CD4-positive, alpha-beta T cell treated with Interferon alpha-2 for 1 hour (primary cell): ENCODE measurements at regions not wholly inside any gene's neighbourhood (a gene's known extent, or its start where the extent isn't known, plus 50 kb on each side); places are given as distances from the start of the nearest gene placed in this dataset.

Source experiments
- DNase-seq, 2 donors: peaks; one replicate each; pipeline ENCODE4 v3.0.0-alpha.2; 2020 to 2022

DNA sequence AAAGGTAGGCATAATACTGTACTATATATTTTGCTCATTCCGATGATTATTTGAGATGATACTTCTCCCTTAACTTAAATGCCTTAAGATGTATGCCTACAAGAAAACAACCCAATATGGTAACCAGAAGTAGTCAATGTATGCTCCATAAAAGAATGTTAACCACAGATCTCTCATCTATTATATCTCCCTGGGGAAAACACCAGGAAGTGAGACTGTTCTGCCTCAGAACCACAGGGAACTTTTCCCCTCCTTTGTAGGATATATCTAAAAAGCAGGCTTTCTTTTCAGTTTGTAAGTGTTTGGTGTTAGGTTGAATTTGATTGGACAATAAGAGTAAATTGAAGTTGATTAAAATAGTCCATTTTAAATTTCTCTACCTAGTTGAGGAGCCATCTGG is 1160.5 kb upstream of the NXPH2 start:
- no peak for DNase-seq

DNA sequence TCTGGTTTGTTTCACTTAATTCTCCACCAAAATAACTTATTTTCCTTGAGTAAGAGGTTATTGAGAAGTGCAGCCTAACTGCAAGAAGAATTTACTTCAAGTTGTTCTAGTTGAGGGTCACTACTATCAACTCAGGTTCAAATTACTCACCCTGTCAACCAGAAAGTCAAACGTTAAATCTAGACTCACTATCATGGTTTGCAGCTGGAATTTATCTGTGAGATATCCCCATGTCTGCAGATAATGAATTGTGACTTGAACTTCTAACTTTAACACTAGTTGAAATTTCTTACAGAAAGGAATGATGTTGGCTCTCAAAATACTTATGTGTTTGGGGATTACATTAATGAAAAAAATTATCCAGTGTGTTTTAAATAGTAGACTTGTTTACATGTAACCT is 1145.7 kb upstream of the NXPH2 start:
- no peak for DNase-seq

DNA sequence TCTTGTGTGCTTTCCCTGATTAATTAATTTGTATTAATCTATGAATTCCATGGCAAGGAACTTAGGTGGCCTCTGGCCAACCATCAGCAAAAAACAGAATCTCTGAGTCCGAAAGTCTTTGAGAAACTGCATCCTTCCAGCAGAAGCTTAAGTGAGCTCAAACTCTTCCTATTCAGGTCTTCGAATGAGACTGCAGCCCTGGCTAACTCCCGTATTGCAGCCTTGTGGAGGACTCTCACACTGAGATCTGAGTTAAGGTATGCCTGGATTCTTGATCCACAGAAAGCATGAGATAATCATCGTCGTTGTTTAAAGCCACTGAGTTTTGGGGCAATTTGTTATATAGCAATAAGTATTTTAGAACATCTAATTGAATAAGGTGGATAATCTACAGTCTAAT is 1143.9 kb upstream of the NXPH2 start:
- DNase-seq = no peak

DNA sequence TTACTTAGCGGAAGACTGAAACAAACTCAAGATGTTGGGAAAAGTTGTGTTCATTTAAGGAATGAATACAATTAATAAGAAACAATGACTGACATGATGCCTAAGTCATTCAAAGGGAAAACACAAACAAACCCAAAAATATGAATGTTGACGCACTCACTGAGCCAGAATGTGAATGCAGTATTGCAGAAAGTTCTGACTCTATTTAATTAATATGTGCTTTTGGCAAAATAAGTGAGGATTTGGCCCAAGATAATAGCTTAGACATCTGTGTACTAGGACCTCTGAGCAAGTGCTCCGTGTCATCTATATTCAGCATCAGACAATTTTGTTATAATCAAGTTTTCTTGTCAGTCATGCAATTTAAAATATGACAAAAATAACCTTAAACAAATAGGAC is 1138.8 kb upstream of the NXPH2 start:
- no peak for DNase-seq

DNA sequence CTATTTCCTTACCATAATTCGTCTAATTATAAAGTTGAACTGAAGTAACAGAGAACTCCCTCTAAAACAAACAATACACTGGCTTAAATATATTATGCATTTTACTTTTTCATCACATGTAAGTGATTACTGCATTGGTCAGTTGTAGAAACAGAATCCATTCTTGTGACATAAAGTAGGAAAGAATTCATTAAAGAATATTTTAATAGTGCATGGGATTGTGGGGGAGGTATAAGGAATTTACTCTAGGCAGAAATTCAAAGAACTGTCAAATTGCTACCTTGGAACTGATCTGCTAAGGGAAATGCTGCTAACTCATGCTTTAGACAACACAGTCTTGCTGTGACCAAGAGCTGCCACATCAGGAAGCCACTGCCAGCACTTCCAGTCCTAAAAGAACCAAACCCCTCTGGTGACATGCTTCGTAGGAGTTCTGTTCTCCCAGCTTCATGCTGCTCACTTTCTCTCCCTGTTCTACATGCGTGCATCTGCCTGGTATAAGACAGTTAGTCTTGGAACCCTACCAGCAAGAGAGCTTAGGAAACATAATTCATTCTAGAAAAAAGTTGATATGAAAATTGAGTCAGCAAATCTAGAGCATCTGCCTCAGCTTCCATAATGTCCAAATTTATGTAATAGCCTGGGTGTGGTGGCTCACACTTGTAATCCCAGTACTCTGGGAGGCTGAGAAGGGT is 1137.6 kb upstream of the NXPH2 start:
- DNase-seq = no peak

DNA sequence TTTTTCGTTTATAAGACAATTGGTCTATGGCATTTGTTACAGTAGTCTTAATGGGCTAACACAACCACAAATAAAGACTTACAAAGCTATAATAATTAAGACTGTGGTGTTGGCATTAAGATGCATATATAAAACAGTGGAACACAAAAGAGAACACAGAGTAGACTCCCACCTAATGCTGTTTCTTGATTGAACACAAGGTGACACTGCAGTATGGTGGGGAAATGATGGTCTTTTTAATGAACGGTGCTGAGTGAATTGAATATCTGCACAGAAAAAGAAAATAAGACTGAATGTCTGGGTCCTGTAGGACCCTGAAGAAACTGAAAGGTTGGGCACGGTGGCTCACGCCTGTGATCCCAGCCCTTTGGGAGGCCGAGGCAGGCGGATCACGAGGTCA is 1136.6 kb upstream of the NXPH2 start:
- no peak for DNase-seq

DNA sequence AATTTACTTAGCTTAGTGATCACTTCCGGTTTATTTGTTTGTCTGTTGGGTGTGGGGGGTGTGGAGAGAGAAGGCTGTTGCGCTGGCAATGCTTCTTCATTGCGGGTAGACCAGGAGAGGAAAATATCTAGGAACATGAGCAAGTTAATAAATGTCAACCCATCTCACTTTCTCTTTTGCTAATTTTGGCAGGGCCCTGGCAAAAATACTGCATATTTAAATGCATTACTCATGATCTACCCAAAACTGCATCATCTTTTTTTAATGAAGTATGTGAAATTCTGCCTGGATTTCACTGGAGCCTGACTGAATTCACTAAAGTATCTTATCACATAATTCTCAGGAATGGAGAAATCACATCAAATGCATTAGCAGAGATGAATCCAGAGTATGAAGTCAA is 1131.0 kb upstream of the NXPH2 start:
- DNase-seq = no peak

DNA sequence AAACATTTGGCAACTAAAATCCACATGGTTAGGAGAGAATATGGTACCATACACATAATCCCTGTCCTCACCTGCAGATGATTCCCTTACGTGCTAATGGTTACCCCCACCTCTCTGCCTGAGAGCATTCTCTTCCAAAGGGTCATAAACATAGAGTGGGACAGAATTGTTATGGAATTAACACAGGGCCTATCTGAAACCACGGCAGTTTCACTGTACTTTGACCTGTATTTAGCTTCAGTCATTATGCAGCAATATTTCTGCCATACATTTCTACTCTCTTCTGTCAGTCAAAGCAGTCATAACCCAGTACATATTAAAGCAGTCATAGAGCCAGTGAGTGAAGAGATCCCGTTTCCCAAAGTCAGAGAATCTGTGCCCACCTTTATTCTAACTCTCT is 1128.9 kb upstream of the NXPH2 start:
- no peak for DNase-seq

DNA sequence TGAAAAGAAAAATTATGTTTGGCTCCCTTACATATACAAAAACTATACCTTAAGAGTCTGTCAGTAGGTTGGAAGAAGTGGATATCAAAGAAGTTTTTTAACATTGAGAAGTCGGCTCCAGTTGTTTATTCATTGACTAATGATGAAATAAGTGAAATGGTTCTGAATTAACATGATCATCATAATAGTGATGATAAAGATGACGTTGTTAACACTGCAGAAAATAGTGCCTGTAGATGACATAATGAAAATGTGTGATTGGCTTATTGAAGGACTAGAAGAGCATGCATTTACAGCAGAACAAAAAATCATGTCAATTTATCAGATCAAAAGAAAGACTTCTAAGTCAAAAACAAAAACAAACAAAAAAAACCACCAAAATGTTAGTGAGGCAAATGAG is 1125.4 kb upstream of the NXPH2 start:
- no peak for DNase-seq

DNA sequence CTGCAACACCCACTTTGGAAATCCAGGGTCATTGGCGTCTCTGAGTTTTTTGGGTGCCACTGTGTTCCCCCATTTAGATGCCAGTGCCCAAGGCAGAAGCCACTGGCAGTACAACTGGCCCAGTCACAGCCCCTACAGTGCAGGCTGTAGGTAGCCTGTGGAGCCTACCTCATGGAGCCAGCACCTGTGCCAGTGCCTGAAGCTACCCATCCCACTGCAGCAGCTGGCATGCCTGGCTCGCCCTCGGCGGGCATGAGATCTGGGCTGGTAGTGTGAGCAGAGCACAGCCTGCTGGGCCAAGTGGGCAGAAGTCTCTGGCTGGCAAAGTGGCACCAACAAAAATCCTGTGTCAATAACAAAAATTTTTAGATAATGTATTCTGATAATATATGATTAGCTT is 1111.4 kb upstream of the NXPH2 start:
- DNase-seq = no peak

DNA sequence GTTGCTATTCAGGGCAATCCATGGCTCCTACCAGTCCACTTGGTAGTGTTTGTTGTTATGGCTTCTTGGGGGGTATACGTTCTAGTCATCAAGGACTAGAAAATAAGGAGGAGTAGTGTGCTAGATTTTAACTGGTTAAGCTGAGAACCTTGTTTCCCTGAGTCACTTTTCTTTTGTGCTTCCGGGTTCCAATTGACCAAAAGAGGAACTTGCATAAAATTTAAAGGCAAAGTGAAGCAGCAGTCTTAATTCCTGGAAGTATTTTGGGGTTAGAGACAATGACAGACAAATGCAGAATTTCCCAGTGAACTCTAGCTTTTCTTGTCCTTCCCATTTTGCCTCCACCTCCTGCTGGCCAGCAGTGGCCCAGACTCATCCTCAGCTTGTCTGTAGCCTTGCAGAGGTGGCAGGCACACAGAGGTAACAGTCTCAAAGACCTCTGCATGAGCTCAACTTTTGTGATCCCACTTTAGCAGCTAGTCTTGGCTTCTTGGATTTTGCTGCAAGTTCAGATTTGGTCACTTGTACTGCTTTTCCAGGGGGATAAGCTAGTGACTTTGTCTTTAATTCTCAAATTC is 1105.8 kb upstream of the NXPH2 start:
- no peak for DNase-seq

DNA sequence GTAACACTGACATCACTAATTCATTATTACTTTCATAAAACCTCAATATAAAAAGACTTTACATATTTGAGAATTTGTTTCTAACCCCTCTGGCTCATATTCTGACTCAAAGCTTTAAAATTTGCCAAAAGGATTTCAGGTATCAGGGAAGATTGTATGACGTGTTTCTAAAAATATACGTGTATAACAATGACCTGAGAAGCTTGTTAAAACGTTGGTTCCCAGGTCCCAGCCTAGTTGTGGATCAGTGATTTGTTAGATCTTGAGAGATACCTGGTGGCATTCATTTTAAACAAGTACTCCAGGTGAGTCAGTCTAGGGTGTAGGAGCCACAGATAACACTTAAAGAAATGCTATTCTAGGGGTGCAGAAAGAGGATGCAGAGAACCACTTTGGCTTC is 1096.8 kb upstream of the NXPH2 start:
- DNase-seq = no peak

DNA sequence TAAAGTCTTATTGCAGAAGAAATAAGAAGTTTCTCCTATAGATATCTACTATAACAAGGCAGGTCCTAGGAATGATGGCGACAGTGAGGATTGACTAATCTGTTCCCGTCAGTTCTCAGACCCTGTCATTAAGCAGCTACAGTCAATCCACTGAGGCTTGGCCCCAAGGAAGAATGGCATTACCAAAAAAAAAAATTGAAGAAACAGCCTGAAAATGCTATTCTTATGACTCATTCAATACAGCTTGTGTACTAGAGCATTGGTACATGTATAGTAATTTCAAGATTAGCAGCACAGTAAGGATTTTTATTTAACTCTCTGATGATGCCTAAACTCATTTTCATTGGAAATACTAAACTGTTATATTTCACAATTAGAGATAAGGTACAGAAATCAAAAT is 1096.1 kb upstream of the NXPH2 start:
- no peak for DNase-seq

DNA sequence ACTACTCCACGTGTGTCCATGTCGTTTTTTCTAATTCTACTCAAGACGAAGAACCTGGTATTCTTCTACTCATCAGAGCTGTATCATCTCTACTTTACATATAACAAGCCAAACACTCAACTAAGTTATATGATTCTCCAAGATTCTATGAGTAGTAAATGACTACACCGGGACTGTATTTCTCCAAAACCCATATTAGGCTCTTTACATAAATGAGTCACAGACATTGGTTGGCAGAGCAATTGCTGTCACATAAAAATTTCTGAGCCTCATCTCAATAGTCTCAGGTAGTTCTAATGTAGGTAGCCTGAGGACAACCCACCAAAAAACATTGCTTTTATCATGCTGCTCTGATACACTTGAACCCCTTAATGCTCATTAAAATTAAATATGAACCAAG is 1092.3 kb upstream of the NXPH2 start:
- no peak for DNase-seq

DNA sequence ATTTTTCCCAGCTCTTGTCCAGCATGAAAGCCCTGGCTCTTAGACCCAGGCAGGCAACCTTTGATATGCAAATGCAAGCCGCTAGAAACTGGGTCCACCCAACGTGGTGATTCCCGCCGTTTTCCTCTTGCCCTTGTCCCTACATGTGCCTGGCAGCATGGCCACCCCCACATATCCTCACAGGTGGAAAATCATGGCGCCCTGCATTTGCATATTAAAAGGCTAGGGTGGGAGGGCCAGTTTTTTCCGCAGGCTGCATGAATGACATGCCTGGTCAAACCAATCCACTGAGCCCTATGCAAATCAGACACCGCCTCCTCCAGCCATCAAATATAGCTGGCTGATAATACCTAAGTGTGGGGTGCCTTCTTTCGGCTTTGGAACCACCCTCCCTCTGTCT is 1091.8 kb upstream of the NXPH2 start:
- DNase-seq = no peak

DNA sequence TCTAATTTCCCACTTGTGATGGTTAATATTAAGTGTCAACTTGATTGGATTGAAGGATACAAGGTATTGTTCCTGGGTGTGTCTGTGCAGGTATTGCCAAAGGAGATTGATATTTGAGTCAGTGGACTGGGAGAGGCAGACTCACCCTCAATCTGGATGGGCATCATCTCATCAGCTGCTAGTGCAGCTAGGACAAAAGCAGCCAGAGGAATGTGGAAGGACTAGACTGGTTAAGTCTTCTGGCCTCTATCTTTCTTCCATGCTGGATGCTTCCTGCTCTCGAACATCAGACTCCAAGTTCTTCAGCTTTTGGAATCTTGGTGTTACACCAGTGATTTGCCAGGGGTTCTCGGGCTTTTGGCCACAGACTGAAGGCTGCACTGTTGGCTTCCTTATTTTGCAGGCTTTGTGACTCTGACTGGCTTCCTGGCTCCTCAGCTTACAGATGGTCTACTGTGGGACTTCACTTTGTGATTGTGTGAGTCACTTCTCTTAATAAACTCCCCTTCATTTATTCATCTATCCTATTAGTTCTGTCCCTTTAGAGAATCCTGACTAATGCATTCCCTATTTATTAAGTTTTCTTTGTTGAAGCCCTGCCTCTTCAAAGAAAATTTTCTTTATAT is 1087.5 kb upstream of the NXPH2 start:
- no peak for DNase-seq

DNA sequence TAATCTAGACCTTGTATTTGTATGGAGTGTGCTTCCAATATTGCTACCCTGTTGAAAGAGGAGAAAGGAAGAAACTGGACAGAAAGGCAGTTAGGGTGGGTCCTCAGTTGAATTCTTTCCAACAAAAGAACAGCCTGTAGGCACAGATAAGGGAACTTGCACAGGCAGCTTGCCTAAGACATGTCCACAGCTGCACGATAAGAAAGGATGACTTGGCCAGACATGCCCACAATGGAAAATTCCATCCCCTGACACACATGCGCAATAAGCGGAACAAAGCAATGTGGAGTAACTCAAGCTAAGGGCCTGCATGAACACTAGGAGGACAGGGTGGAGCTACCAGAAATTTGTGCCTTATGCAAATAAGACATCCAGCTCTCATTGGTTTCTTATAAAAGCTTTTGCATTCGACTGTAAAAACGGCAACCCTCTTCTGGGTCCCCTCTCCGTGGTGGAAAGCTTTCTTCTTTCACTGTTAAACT is 1084.7 kb upstream of the NXPH2 start:
- no peak for DNase-seq

DNA sequence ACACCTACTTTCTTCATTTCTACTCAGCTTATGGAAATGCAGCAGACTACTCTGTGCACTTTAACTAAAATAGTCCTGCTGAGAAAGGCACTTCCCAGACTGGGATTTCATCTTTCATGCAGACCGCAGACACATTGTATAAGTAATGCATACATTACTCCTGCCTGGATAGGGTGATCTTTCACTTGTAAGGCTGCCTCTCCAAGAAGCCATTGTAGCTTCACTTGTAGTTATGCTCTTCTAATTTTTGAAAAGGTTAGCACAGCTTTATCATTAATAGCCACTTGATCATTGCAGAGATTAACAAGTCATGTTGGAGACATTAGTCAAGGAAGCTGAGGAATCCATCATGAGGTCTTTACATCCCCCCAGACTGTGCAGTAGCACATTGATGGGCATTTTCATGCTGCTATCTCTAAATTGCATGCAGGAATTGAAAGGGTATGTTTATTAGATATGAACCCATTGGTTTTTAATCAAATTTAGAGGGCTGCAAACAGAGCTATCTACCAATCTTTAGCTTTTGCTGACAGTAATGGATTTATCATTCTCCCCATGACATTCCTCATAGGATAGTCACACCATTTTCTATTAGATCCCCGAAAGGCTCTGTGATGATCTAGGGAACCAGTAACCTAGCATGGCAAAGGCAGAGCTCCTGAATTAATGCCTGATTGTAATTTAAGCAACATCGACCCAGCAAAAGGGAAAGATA is 1074.7 kb upstream of the NXPH2 start:
- DNase-seq = no peak

DNA sequence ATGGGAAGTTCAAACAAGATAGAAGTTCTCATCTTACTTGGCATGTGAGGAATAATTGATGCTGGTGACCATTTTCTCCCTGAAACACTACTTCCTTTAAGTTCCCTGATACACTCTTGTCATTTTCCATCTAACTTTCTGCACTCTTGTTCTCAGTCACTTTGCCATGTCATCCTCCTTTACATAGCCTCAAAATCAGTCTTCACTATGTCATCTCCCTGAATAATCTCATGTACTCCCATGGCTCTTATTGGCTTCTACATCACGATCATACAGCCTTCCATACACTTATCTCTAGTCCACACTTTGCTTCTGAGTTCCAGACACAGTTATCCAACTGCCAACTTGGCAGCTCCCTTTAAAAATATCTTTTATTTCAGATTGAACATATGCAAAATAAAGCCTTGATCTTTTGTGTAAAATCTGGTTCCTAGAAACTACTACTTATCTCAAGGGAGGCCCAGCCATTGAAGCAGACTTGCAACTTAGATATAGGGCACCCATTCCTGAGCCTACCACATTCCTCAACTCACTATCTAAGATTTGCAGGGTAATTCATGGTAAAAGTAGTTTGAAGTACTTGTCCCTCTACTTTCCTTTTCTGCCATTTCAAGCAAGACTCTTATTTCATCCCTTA is 1070.2 kb upstream of the NXPH2 start:
- DNase-seq = no peak

DNA sequence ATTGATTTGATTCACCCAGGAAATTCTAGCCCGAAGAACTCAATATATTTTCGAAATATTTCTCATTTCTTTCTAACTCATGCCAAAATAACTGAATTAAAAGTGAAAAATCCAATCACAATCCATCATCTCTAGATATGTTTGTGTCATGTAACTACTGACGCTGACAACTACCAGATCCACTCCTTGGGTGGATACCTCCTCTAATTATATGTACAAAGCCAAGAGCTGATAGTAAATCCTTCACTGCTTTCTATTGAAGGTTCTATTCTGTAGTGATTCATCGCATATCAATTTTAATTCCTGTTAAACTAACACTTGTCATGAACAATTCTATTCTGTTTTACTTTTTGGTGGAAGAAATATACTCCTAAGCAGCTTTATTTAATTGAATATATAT is 1056.6 kb upstream of the NXPH2 start:
- DNase-seq = no peak

DNA sequence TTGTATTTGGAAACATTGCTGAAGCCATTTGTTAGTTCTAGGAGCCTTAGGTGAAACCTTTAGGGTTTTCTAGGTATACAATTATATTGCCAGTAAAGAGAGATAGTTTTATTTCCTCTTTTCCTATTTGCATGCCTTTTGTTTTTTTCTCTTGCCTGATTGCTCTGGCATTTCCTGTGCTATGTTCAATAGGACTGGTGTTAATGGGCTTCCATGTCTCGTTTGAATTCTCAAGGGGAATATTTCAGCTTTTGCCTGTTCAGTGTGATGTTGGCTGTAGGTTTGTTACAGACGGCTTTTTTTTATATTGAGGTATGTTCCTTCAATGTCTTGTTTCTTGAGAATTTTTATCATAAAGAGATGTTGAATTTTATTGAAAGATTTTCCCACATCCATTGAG is 1054.9 kb upstream of the NXPH2 start:
- no peak for DNase-seq

DNA sequence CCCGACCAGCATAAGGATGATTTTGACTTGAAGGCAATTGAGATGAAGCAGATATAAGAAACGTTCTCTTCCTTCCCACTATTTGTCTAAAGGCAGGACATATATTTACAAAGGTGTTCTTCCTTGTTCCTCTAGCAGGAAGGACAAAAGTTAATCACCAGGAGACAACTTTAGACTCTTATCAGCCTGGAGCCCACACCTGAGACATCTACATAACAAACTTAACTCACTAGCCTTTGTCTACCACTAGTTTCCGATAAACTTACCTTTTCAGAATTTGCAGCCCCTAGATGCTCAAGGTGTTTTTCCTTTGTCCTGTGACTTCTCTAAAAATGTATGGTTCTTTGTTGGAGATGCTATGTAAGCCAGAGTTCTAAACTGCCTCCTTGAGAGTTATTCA is 1047.8 kb upstream of the NXPH2 start:
- no peak for DNase-seq

DNA sequence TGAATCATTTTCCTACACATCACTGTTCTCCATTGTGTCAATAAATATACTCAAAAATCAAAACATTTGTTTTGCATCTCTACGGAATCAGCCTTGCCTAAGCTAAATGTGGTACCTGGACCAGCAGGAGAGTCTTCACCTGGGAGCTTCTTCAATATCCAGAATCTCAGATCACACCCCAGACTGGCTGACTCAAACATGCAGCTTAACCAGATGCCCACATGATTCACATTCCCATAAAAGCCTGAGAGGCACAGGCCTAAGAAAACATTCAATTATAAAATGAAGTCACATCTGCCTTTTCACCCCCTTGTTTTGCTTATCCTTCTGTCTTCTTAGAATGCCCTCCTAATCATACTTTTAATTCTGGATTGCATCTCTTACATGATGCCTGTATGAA is 1045.5 kb upstream of the NXPH2 start:
- no peak for DNase-seq
